GM12878 (cell line): ENCODE measurements at regions not wholly inside any gene's neighbourhood (a gene's known extent, or its start where the extent isn't known, plus 50 kb on each side); places are given as distances from the start of the nearest gene placed in this dataset.

Experiments
- ATAC-seq: fragments of 200-7000 bp; cut with Tn5 transposase; 3 replicates; pipeline ENCODE4 v1.9.1; 2020; ENCODE audit warnings: mild to moderate bottlenecking, moderate library complexity
- BruUV-seq: library from RNA; stranded (reverse); fragments of 400-500 nt; replicated peaks from 2 replicates; lab custom pipeline; 2021; lab: Mats Ljungman, UMichigan
- CTCF ChIA-PET: fragments of 300-600 bp; sonication (Branson Sonifier 250); formaldehyde crosslinking; extraction: SDS; loops from one replicate; lab custom pipeline; 2021; ENCODE audit warnings: inconsistent platforms; lab: Yijun Ruan, JAX
- POLR2A ChIA-PET: fragments of 350-600 bp; formaldehyde crosslinking; extraction: SDS; loops from one replicate; lab custom pipeline; 2021; ENCODE audit warnings: inconsistent platforms; lab: Charles Lee
- RAD21 ChIA-PET: fragments of 300-600 bp; sonication (Branson Sonifier 250); formaldehyde crosslinking; loops from one replicate; lab custom pipeline; 2023; ENCODE audit warnings: antibody characterized with exemption; ENCODE audit not compliant: unreplicated experiment; lab: Charles Lee
- SMC1A ChIA-PET: fragments of 300-600 bp; sonication (Branson Sonifier 250); formaldehyde crosslinking; loops from one replicate; lab custom pipeline; 2023; ENCODE audit not compliant: unreplicated experiment, uncharacterized antibody; lab: Charles Lee
- DNase-seq: peaks from one replicate; pipeline ENCODE4 v3.0.0-alpha.2; 2011; ENCODE audit warnings: low read depth, low spot score
- FAIRE-seq: peaks from 3 replicates; lab custom pipeline; 2011; peaks lifted over from hg19 to GRCh38; lab: Jason Lieb, UNC
- H2AFZ ChIP-seq: 2 replicates; pipeline ENCODE4 v1.6.0; 2011; ENCODE audit warnings: low read depth, low read length, control low read depth; ENCODE audit not compliant: control insufficient read depth
- H3K27ac ChIP-seq: 2 replicates; pipeline ENCODE4 v1.5.1; 2011; ENCODE audit warnings: control low read depth; ENCODE audit not compliant: control insufficient read depth, insufficient read depth
- H3K27me3 ChIP-seq, 2 experiments: replicated peaks in 1 of 2; 2 replicates each; pipeline versions ENCODE4 v1.6.0 to v1.6.1; 2011; ENCODE audit warnings: low read length in 1 of 2; ENCODE audit not compliant: control insufficient read depth in 2 of 2, insufficient read depth in 2 of 2
- H3K36me3 ChIP-seq, 2 experiments: 2 replicates each; pipeline ENCODE4 v1.5.1; 2011; ENCODE audit warnings: low read length in 1 of 2; ENCODE audit not compliant: control insufficient read depth in 2 of 2, insufficient read depth in 2 of 2
- H3K4me1 ChIP-seq: 2 replicates; pipeline ENCODE4 v1.6.1; 2011; ENCODE audit warnings: mild to moderate bottlenecking, low read length, moderate library complexity, mixed read lengths; ENCODE audit not compliant: control insufficient read depth, insufficient read depth
- H3K4me2 ChIP-seq: 2 replicates; pipeline ENCODE4 v1.6.0; 2011; ENCODE audit warnings: control low read depth; ENCODE audit not compliant: control insufficient read depth, insufficient read depth
- H3K4me3 ChIP-seq: fragments of 200-600 bp; sonication (generic); 2 replicates; pipeline ENCODE4 v1.5.1; 2016
- H3K79me2 ChIP-seq: 2 replicates; pipeline ENCODE4 v1.6.0; 2011; ENCODE audit warnings: low read length; ENCODE audit not compliant: control insufficient read depth, insufficient read depth
- H3K9ac ChIP-seq: 2 replicates; pipeline ENCODE4 v1.8.0; 2011; ENCODE audit warnings: low read length, control low read depth, mixed read lengths; ENCODE audit not compliant: control insufficient read depth, insufficient read depth
- H3K9me3 ChIP-seq: replicated peaks from 3 replicates; pipeline ENCODE4 v1.5.1; 2011; ENCODE audit warnings: mild to moderate bottlenecking, low read length; ENCODE audit not compliant: control insufficient read depth, insufficient read depth
- H4K20me1 ChIP-seq: 2 replicates; pipeline ENCODE4 v1.6.0; 2011; ENCODE audit not compliant: control insufficient read depth, insufficient read depth
- GABPA ChIP-seq: IDR thresholded peaks from 2 replicates; pipeline ENCODE4 v1.6.1; 2014; ENCODE audit warnings: antibody characterized with exemption, low read depth, mild to moderate bottlenecking, inconsistent platforms
- RAD21 ChIP-seq: IDR thresholded peaks from 2 replicates; pipeline ENCODE4 v1.6.1; 2011; ENCODE audit warnings: mild to moderate bottlenecking, low read depth, low read length, moderate library complexity; ENCODE audit not compliant: insufficient read depth
- SIX5 ChIP-seq: IDR thresholded peaks from 2 replicates; pipeline ENCODE4 v1.6.1; 2011; ENCODE audit warnings: mild to moderate bottlenecking, low read depth, low read length, moderate library complexity; ENCODE audit not compliant: severe bottlenecking
- ZNF622 ChIP-seq: fragments of 450-650 bp; IDR thresholded peaks from 2 replicates; pipeline ENCODE4 v1.6.1; 2017; ENCODE audit warnings: mild to moderate bottlenecking, inconsistent platforms
- WGBS: methylation state at CpG from one replicate; pipeline ENCODE4 v1.1.6; 2016; ENCODE audit warnings: low lambda C conversion rate; ENCODE audit not compliant: insufficient replicate concordance, insufficient coverage; ENCODE audit errors: missing lambda C conversion rate; 5-methylcytosine and 5-hydroxymethylcytosine counted together
- in situ Hi-C: fragments of 300-500 bp; cut with MboI; formaldehyde crosslinking; loops from 9 replicates; pipeline ENCODE4 v1.14.3; 2018; ENCODE audit warnings: mixed read lengths
- intact Hi-C: fragments of 100-400 bp; cut with micrococcal nuclease; formaldehyde crosslinking; loops from one replicate; pipeline ENCODE4 v1.14.2; 2022; ENCODE audit not compliant: unreplicated experiment
- TF ChIP-seq, protein P1 (sequence below), 3 experiments: IDR thresholded peaks in 2 of 3; conservative IDR thresholded peaks in 1 of 3; 2 replicates each; pipeline ENCODE4 v1.5.1; 2011; ENCODE audit warnings: low read depth in 3 of 3, low read length in 3 of 3, mild to moderate bottlenecking in 3 of 3, control low read depth in 2 of 3, moderate library complexity in 2 of 3, inconsistent platforms in 1 of 3, mixed read lengths in 1 of 3; ENCODE audit not compliant: control insufficient read depth in 2 of 3, insufficient read depth in 1 of 3; ENCODE audit errors: extremely low read depth in 1 of 3
- TF ChIP-seq, protein P2 (sequence below): IDR thresholded peaks from 2 replicates; pipeline ENCODE4 v1.6.1; 2011; ENCODE audit warnings: low read depth, low read length, improper control_type of control experiment, borderline replicate concordance
- TF ChIP-seq, protein P3 (sequence below): fragments of 450-650 bp; IDR thresholded peaks from 2 replicates; pipeline ENCODE4 v1.6.1; 2017; ENCODE audit warnings: mild to moderate bottlenecking, low read depth, inconsistent platforms; ENCODE audit not compliant: poor library complexity, severe bottlenecking

DNA sequence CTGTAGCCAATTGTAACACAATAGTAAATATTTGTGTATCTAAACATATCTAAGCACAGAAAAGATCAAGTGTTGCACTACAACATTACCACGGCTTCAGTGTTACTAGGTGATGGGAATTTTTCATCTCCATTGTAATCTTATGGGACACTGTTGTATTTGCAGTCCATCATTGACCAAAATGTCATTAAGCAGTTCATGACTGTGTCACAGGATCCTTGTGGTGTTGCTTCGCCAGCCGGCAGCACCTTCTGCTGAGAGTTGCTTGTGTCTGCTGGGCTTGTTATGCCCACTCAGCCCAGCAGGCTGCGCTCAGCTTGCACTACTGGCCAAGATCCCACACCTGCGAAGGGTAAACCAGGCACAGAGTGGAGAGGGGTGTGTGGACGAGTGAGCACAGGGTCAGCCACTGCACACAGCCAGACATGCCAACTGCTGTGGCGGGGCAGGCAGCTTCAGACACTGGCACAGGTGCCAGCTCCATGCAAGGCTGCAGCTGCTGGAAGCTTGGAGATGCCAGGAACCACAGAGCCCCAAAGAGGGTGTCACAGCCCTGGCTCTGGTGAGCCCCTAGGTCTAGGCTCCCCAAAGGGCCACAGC lies 273.7 kb downstream of the CETN3 start:
- H3K27ac ChIP-seq, result no peak overlapping the region
- in situ Hi-C loops, result no loop called here
- H4K20me1 ChIP-seq, result no peaks in the 10 kb centered on the region
- no peaks in the 10 kb centered on the region for H3K79me2 ChIP-seq
- ChIA-PET SMC1A (no interaction called here), CTCF (interaction anchor here (0.9 to 2.0 kb wide), 3 partner anchors 10 to 250 kb away, joined by 4 to 5 read pairs (median 5); no protein-coding TSS in a partner anchor), POLR2A (no interaction called here), RAD21 (no interaction called here)
- DNase-seq (no peak), ATAC-seq (peak; percentile 73), FAIRE-seq (no peak)
- no peak overlapping the region for H3K4me2 ChIP-seq
- no peaks in the 10 kb centered on the region for H3K27me3 ChIP-seq
- BruUV-seq, result no TSS peak
- no peaks in the 10 kb centered on the region for H3K36me3 ChIP-seq
- H3K4me1 ChIP-seq, result peaks cover 12% of the 10 kb centered on the region
- no peak overlapping the region for H3K9ac ChIP-seq
- no peak overlapping the region for H2AFZ ChIP-seq
- no peak overlapping the region for H3K4me3 ChIP-seq
- intact Hi-C loops, result no loop called here
- TF ChIP-seq GABPA, result no peak
- peak; percentile 62 for TF ChIP-seq RAD21
- TF ChIP-seq, protein P1, sequence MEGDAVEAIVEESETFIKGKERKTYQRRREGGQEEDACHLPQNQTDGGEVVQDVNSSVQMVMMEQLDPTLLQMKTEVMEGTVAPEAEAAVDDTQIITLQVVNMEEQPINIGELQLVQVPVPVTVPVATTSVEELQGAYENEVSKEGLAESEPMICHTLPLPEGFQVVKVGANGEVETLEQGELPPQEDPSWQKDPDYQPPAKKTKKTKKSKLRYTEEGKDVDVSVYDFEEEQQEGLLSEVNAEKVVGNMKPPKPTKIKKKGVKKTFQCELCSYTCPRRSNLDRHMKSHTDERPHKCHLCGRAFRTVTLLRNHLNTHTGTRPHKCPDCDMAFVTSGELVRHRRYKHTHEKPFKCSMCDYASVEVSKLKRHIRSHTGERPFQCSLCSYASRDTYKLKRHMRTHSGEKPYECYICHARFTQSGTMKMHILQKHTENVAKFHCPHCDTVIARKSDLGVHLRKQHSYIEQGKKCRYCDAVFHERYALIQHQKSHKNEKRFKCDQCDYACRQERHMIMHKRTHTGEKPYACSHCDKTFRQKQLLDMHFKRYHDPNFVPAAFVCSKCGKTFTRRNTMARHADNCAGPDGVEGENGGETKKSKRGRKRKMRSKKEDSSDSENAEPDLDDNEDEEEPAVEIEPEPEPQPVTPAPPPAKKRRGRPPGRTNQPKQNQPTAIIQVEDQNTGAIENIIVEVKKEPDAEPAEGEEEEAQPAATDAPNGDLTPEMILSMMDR (IDR thresholded peaks at IDR 0.05 in 2 of 3, conservative IDR thresholded peaks at IDR 0.05 in 1 of 3; ENCODE audit: control insufficient read depth in 2 of 3, extremely low read depth in 1 of 3, insufficient read depth in 1 of 3, low read depth in 3 of 3, low read length in 3 of 3), result peak; percentile 27 to 46 (median 44); a peak in 5 of 6 replicates
- 70% methylated on average over 7 of the region's 7 CpGs for WGBS
- H3K9me3 ChIP-seq, result no peaks in the 10 kb centered on the region

DNA sequence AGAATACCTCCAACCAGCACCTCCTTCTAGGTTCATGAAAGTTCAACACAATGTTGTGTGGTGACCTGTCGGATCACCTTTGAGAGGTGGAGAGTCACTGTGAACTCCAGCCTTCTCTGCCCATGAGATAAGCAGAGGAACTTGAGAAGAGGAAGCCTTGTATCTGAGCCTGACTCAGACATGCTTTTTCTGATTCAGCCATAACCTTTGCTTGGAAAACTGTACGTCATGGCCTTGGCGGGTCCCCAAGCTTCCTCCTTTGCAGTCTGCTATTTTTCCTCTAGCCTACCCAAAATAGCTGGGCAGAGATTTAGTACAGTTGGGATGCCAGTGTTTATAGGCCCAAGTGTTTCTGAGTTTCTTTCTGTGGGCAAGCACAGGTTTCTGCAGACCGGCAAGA lies 274.7 kb downstream of the CETN3 start:
- POLR2A ChIA-PET, result no interaction called here
- SMC1A ChIA-PET, result no interaction called here
- H3K27me3 ChIP-seq, result no peaks in the 10 kb centered on the region

More for the DNA sequence above, 274.7 kb downstream of the CETN3 start:
- no peak overlapping the region for H3K4me2 ChIP-seq
- CTCF ChIA-PET, result interaction anchor here (2.0 kb wide), 1 partner anchor 251 kb away, joined by 5 read pairs; no protein-coding TSS in a partner anchor
- RAD21 ChIA-PET, result no interaction called here
- no peaks in the 10 kb centered on the region for H3K79me2 ChIP-seq
- TF ChIP-seq ZNF622, result no peak
- no peak for TF ChIP-seq SIX5
- TF ChIP-seq, protein P2, sequence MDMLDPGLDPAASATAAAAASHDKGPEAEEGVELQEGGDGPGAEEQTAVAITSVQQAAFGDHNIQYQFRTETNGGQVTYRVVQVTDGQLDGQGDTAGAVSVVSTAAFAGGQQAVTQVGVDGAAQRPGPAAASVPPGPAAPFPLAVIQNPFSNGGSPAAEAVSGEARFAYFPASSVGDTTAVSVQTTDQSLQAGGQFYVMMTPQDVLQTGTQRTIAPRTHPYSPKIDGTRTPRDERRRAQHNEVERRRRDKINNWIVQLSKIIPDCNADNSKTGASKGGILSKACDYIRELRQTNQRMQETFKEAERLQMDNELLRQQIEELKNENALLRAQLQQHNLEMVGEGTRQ, result no peak
- TF ChIP-seq, protein P3, sequence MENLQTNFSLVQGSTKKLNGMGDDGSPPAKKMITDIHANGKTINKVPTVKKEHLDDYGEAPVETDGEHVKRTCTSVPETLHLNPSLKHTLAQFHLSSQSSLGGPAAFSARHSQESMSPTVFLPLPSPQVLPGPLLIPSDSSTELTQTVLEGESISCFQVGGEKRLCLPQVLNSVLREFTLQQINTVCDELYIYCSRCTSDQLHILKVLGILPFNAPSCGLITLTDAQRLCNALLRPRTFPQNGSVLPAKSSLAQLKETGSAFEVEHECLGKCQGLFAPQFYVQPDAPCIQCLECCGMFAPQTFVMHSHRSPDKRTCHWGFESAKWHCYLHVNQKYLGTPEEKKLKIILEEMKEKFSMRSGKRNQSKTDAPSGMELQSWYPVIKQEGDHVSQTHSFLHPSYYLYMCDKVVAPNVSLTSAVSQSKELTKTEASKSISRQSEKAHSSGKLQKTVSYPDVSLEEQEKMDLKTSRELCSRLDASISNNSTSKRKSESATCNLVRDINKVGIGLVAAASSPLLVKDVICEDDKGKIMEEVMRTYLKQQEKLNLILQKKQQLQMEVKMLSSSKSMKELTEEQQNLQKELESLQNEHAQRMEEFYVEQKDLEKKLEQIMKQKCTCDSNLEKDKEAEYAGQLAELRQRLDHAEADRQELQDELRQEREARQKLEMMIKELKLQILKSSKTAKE, result no peak
- no peaks in the 10 kb centered on the region for H3K36me3 ChIP-seq
- no peak overlapping the region for H3K27ac ChIP-seq
- H2AFZ ChIP-seq, result no peak overlapping the region
- in situ Hi-C loops, result no loop called here
- peaks cover 12% of the 10 kb centered on the region for H3K4me1 ChIP-seq
- H3K9ac ChIP-seq, result no peak overlapping the region
- intact Hi-C loops, result no loop called here
- ATAC-seq (no peak), DNase-seq (no peak), FAIRE-seq (no peak)
- H3K9me3 ChIP-seq, result no peaks in the 10 kb centered on the region
- WGBS, result 93% methylated on average over 4 of the region's 4 CpGs
- no TSS peak for BruUV-seq
- no peaks in the 10 kb centered on the region for H4K20me1 ChIP-seq
- H3K4me3 ChIP-seq, result no peak overlapping the region
